ENCODE measurements at regions not wholly inside any gene's neighbourhood (a gene's known extent, or its start where the extent isn't known, plus 50 kb on each side); places are given as distances from the start of the nearest gene placed in this dataset.

DNA sequence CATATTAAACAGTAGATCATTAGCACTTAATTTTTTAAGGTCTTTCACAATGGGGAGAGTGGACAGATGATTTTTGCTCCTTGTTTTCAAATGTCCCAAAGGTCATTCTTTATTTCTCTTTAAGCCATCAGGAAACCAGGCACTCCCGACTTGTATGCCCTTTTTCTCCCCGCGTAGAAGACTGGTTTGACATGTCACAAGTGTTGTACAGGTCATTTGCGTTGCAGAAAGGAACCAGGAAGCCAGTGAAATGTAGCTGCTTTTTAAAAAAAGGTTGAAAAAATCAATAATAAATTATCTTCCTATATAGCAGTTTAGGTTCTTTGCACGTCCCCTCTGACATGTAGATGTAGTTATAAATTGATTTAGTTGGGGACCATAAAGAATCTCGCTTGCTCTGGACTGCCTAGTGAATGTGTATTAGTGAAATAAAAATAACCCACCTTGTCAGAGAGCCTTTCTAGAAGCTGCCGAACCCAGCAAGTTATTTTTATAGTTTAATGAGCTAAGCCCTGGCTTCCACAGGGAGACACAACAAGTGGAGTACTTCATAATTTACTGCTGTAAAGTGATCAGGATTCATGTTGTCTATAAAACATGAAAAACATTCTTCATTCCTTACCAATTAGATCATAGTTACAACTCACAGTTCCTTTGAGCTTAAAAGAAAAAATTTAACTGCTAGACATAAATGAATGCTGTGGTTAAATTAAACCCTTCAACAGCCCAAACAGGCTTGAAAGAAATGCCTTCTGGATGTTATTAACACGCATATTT lies 404.6 kb downstream of the CSNK1G3 start:
- DNase-seq, result no peak

DNA sequence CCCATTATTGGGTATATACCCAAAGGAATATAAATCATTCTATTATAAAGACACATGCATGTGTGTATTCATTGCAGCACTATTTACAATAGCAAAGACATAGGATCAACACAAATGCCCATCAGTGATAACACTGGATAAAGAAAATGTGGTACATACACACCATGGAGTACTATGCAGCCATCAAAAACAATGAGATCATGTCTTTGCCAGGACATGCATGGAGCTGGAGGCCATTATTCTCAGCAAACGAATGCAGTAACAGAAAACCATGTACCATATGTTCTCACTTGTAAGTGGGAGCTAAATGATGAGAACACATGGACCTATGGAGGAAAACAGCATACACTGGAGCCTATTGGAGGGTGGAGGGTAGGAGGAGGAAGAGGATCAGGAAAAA lies 402.4 kb downstream of the CSNK1G3 start:
- DNase-seq, result no peak

DNA sequence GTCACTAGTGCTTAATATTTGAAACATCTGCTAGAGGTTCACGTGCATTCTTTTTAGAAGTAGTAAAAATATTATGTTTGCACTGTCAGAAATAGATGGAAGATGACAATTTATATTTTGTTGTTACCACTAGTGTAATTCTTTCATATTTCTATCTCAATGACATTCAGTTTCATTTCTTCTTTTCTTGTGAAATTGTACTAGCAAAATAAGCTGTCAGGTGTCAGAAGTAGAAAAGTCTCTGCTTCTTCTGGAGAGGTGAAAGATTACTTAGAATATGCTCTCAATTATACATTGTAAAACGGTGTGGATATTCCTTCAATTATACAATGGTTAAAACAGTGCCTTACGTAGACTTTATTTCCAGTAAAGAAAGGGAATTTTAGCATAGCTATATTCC lies 395.4 kb downstream of the CSNK1G3 start:
- no peak for DNase-seq

DNA sequence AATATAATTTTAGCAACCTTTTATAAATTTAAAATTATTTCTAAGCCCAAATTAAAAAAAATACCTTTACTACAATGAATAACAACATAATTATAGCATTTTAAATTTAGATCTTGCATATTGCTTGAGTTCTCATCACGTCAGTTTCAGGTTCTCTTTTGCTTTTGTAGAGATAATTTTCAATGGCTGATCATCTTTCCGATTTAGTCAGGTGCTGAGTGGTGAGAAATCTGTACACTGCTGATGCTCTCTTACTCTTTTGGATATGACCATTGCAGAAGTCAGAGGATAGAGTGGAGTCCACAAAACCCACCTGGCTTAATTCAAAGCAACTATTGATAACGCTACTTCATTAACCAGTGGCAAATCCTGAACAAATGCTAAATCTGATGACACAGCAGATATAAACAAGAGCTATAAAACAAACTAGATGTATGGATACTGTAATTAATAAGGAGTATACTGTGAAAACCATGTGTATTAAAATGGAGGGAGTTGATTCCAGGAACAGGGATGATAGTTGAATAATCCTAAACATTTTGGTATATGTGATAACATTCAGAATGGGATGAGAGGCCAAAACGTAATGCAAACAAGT lies 394.8 kb downstream of the CSNK1G3 start:
- DNase-seq, result no peak

DNA sequence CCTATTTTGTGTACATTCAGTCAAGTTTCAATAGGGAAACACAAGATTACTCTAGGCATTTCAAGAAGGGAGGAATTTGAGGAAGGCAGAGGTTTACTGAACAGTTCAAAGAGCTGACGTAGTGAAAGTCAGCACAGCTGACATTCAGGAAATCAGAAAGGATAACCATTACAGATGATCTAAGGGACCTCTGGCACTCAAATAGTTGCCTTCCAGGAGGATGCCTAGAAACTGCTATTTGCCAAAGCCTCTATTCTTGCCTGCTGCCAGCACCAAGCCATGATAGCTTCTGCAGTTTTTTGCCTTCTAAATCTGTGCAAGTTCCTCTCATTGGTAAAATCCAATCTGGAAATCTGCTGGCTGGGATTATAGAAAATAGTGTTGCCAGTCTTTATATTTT lies 373.1 kb downstream of the CSNK1G3 start:
- no peak for DNase-seq

DNA sequence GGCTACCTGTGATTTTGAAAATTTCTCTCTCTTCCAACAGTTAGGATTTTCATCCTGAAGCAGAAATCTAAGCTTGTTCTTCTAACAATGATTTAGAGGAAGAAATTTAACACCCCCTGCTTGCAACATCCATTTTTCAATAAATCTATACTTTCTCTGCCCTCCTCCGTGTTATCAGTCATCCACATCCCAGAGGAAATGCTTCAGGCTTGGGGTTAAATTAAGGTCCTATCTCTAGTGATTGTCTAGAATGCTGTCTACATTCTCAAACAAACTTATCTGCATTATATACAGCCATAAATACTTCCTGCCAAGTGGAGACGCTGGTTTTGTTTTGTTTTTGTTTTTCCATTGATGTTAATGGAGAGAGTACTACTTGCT lies 371.0 kb downstream of the CSNK1G3 start:
- DNase-seq, result no peak

DNA sequence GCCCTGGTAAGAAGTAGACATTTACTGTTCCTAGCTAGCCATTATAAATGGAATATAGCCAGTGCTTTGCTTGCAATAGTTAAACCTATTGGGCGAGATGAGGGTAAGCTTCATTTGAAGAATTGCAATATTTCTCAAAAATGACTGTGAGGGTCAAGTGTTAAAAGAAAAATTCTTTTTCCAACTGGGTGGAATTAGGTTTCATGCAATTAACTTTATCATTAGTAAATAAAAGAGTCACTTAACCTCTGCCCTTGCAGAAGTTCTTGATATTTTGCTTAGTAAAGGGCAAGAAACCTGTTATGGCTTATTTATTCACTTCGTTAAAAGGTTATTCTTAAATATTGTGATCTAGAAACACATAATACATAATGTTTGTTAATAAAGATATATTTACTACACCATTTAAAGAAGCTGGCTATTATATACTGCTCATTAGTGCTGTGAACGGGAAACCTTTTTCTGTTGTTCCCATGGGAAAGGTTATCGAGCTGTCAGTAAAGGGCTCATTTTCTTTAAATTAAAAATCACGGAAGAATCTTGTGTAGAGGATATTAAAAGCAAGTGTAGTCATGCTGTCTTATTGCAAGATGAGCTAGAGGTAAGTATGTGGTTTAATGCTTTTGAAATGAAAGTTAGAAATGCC lies 370.5 kb downstream of the CSNK1G3 start:
- DNase-seq, result no peak

DNA sequence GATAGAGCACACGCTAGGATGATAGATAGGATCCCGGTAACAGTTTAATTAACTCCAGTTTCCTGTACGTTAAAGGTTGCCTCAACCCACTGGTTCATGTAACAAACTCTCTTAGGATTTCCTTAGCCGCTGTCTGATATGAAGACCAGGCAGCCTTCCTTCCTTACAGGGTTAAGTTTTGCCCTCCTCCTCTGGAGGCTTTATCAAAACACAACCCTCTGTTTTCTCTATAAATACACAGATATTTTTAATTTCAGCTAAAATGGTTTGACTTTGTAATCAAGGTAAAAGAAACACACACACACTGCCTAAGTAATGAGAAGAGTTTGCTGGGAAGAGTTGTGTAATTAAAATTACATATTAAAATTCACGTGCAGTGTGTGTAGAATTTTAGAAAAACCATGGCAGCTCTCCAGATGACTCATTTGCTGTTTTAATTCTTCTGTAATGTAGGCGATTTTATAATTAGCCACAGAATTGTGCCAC lies 369.8 kb downstream of the CSNK1G3 start:
- no peak for DNase-seq

DNA sequence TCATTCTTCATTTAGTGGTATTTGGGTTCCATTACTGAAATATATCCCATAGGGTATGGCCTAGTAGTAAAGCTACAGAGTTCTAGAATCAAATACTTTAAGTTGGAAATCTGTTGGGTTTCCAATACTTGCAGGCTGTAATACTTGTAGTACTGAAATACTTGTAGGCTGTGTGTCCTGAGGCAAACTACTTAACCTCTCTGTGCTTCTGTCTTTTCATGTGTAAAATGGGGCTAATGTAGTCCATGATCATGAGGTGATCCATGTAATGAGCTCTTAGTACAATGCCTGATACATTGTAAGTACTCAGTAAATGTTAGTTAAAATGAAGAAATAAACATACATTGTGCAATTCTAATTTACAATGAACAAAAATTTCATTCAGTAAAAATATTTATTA lies 368.9 kb downstream of the CSNK1G3 start:
- no peak for DNase-seq

DNA sequence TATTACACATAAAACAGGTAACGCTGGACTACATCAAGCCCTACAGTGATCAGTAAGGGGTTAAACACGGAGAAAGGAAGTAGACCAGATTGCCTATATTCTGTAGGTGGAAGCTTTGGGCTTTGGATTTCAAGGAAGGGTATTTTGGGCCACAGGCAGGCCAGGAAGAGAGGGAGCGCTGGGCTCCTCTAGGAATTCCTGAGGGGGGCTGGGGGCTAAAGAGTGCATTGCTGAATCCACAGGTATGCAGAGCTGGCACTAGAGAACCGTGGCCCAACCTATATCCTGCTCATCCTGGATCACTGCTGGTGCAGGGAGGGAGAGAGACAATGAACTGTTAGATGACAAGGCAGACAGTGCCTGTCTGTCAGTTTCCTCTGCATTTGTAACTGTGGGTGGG lies 367.1 kb downstream of the CSNK1G3 start:
- DNase-seq, result no peak

DNA sequence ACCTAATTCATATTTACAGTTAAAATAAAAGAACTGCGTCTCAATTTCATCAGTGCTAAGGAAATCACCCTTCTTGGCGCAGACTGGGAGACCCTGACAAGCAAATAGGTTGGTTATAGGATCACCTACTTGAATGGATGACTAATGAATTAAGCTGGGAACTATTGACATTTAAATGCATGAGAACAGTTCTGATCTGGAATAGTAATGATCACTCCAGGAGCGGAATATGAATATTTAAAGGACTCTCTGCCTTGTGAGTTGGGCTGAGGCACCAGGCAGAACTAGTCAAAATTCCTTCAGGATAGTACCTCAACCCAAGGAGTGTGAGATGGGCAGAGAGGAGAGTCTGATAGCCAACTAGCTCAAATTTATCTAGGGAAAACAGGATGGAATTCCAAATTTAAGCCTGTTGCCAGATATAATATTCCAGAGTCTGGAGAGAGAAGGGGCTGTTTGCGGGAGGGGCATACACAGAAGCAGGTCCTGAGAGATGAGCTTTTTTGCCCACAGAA lies 364.4 kb downstream of the CSNK1G3 start:
- DNase-seq, result no peak

DNA sequence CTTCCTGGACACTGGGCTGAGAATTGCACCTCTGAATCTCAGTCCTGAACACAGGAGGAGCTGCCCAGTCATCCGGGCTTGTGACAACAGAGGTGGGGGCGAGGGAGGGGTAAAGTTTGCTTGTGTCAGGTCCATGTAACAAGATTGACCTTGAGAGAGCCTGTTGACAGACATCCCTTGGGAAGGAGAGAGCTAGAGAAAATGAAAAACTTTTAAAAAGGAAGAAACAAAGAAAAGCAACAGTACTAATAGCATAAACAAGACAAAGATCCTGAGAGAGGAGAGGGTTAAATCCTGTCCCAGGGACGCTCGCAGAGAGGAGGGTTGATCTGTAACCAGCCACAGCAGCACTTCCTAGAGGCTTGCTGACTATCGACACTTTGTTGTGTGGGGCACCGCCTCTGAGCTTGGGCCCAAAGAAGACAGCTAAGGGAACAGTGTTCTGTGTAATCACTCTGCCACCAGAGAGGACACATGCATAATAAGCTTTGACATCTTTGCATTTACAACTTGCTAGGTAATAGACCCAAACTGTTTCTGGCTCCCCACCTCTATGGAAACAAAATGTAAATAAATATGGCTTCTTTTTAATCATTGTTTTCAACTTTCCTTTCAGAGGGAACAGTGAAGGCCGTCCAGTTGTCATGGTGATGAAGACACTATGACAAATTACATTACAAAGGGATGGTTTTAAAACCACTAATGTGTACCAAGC lies 363.7 kb downstream of the CSNK1G3 start:
- no peak for DNase-seq

DNA sequence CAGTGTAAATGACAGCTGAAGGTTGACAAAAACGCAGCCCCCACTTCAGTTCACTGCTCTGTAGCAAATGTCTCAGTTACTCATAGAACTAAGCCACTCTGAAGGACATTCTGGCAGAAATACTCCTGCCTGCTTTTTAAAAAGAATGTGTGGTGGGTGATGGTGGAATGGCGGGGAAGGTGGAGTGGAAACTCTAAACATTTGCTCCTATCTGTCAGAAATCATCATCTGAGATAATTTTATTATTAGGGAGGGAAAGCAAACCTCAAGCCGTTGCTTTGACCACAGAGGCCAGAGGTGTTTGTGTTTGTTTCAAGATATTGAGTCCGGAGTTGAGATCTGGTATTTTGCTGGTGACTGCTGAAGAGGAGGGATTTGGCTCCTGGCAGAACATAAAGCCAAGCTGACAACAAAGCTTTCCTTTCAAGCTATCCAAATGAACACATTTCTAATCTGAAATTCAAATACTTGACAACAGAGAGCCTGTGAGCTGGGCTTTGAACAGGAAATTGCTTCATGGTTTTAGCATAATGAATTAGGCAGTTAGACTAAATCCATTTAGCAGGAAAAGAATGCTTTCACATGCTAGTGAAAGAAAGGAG lies 362.7 kb downstream of the CSNK1G3 start:
- no peak for DNase-seq

DNA sequence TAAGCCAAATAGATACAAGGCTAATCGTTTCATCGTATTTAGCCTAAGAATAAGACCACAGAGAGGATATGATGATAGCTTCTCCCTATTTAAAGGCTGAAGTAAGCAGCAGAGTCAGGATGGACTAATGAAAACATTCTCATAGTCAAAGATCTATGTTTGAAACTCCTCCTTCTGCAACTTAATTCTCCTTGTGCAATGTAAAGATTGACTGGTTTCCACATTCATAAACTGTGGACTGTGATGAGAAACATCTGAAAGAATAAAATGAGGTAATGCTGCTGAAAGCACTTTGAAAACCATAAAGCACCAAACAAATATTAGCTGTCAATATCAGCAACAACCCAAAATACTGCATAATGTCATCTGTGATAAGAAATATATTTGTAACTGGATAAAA lies 361.9 kb downstream of the CSNK1G3 start:
- no peak for DNase-seq

DNA sequence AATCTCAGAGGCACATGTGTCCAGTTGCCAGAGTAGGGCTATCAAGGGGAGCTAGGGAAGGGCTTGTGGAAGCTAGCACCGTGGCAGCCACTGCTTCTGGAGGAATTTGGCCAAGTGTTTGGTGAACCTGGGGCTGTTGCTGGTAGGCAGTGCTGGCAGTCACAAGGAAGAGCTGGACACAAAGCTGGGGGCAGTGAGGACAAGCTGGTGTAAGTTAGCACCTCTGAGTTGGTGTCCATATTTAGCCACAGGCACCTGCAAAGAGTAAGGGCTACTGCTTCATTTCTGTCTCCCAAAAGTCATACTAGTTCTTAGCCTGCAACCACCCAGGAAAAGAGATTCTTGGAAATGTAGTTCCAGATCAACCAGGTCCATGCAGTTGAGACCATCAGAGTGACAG lies 359.4 kb downstream of the CSNK1G3 start:
- no peak for DNase-seq

DNA sequence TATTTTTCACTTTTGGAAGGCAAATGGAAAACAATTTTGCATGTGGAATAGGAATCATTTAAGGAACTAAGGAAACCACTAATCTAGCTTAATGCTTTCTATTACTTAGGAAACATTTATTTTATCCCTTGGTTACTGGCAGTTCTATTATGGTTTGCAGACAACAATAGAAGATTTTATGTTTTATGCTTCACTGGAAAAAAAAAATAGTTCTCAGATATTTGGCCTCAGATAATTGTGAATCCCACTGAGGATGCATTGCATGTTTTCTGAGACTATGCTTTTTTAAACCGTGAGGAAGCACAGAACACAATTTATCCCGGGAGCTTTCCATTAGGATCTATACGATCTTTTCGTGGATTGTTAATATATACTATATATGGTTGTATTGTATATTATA lies 356.9 kb downstream of the CSNK1G3 start:
- no peak for DNase-seq

DNA sequence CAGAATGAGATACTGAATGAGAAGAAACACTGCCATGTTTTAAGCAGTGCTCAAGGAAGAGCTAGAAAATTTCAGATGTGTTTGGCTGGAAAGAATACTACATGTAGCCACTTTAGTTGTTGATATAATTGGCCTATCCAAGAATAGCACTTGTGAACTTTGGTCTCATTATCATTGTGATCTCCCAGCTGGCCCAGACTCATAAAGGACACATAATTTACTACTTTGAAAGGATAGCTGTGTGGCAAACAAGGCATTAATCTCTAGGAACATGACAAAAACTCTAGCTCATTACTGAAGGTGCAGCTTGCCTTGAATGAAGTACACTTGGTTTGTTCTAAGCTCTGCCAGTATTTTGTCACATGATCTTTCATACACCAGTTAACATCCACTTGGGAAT lies 356.3 kb downstream of the CSNK1G3 start:
- no peak for DNase-seq

DNA sequence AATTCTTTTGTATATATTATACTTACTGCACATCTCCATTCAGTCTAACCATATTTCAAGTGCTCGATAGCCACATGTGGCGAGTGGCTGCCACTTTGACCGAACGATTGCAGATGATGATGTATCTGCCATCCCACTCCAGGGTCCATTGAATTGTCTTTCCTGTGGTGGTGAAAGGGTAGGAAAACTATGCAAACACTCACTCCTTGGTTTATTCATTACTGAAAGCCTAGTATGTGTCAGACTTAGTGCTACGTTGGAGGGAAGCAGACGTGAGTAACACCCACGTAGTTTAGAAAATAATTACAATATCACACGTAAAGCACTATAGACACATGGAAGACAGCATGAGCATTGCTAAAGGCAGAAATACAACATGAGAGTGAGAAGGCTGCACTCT lies 353.7 kb downstream of the CSNK1G3 start:
- no peak for DNase-seq

DNA sequence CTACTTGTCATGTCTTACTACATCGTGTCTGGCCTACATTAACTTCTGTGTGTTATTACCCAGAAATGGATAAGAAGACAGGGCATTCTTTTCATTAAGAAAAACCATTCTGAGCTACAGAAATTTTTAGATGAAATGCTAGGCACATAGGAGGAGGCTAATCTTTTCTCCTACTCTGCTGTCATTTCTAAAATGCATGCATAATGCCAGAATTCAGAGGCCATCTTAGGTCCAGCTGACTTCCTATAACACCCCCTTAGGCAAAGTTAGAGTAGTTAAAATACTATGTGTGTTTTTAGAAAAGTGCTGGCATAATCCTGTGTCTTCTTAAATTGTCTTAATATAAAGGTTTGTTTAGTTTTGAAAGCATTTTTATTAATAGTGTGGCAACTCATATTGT lies 352.6 kb downstream of the CSNK1G3 start:
- no peak for DNase-seq

DNA sequence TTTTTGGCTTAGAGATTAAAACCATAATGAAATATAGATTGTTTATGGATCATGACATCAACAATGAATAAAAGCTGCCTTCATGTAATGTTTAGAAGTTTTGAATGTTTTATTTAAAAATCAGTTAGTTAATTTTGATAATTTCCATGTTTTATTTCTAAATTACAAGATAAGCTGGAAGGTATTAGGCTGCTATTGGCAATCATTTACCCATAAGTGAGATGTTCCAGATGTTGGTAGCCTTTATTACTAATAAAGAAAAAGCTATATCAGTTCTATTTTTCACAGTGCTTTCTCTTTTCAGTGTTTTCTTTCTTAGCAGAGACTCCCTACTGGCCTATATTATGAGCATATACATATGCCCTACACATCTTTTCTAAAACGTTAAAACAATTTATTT lies 347.0 kb downstream of the CSNK1G3 start:
- DNase-seq, result no peak

DNA sequence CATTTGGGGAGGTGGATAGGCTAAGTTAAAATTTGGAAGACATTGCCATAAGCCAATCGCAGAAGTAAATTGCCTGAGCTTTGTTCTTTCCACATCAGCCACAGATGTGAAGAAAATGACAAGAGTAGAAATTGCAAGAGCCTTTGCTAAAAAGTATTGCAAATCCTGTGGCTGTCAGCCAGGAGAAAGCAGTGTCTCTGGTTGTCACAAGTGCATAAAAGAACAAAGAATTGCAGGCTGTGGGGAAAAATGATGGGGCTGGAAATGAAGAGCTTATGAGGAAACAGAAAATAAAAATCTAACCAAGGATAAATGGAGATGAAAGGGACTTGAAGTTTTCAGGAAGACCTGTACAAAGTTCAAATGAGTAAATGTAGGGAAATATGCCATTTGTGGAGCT lies 344.8 kb downstream of the CSNK1G3 start:
- no peak for DNase-seq

DNA sequence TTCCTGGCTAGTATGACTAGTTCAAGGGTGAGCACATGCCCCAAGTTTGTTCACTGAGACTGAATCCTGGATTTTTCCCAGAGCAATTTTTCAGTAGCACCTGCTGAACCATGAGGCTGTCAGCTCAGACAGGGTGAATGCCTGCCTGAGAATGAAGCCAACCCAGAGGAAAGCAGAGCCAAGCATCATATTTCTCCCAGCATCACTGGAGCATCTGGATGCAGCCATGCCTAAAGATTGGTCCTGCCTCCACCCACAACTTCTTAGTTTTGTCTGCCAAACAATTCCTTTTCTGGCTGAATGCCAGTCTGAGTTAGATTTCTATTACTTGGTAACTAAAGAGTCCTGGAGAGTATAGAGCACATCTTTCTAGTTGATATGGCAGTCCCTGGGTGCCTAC lies 343.6 kb downstream of the CSNK1G3 start:
- no peak for DNase-seq
